ENCODE measurements at regions not wholly inside any gene's neighbourhood (a gene's known extent, or its start where the extent isn't known, plus 50 kb on each side); places are given as distances from the start of the nearest gene placed in this dataset.

- DNase-seq = no peak
Observed at GRCh38 chr18:48488388-48488850, 50.4 kb upstream of the CTIF start.

- no peak for DNase-seq
Observed at GRCh38 chr18:48486754-48487153, 52.1 kb upstream of the CTIF start.

GRCh38 chr18:48485828-48486405, 52.9 kb upstream of the CTIF start:
- no peak for DNase-seq

GRCh38 chr18:48481092-48481491, 57.7 kb upstream of the CTIF start:
- no peak for DNase-seq

GRCh38 chr18:48479531-48479930, 59.3 kb upstream of the CTIF start:
- no peak for DNase-seq

GRCh38 chr18:48477348-48477747, 61.5 kb upstream of the CTIF start:
- no peak for DNase-seq

- no peak for DNase-seq
Observed at GRCh38 chr18:48476550-48476917, 62.3 kb upstream of the CTIF start.

GRCh38 chr18:48475635-48476549, 62.9 kb upstream of the CTIF start:
- peak; percentile 7 for DNase-seq

GRCh38 chr18:48473816-48474215, 64.6 kb upstream of the ZBTB7C start:
- DNase-seq = no peak

GRCh38 chr18:48472610-48473009, 63.4 kb upstream of the ZBTB7C start:
- DNase-seq = no peak

- DNase-seq = no peak
Observed at GRCh38 chr18:48470484-48471180, 61.4 kb upstream of the ZBTB7C start.

GRCh38 chr18:48468151-48468550, 59.0 kb upstream of the ZBTB7C start:
- no peak for DNase-seq

- DNase-seq = no peak
Observed at GRCh38 chr18:48467231-48467630, 58.0 kb upstream of the ZBTB7C start.

- DNase-seq = no peak
Observed at GRCh38 chr18:48462510-48462909, 53.3 kb upstream of the ZBTB7C start.

GRCh38 chr18:48460929-48461583, 51.9 kb upstream of the ZBTB7C start:
- no peak for DNase-seq

- DNase-seq = no peak
Observed at GRCh38 chr18:48459465-48459864, 50.3 kb upstream of the ZBTB7C start.

- DNase-seq = no peak
Observed at GRCh38 chr18:48459016-48459415, 49.8 kb upstream of the ZBTB7C start.
